ENCODE measurements at regions not wholly inside any gene's neighbourhood (a gene's known extent, or its start where the extent isn't known, plus 50 kb on each side); places are given as distances from the start of the nearest gene placed in this dataset.

GRCh38 chr6:6960571-6961251, 147.1 kb upstream of the RREB1 start:
- TF ChIP-seq GATA2 (IDR thresholded peaks at IDR 0.05; ENCODE audit: insufficient read depth, insufficient read length, low read depth, low read length) = no peak
- no peak for TF ChIP-seq POLR2AphosphoS5 (IDR thresholded peaks at IDR 0.05; ENCODE audit: insufficient read depth, low read depth, low read length)
- TF ChIP-seq FOS (IDR thresholded peaks at IDR 0.05; ENCODE audit: borderline replicate concordance, insufficient read depth, low read length) = no peak
- no peak for TF ChIP-seq POLR2A (IDR thresholded peaks at IDR 0.05; ENCODE audit: low read depth, low read length)
- no peak for TF ChIP-seq JUN (IDR thresholded peaks at IDR 0.05; ENCODE audit: borderline replicate concordance, insufficient read depth, insufficient read length, low read depth)
- no peak for TF ChIP-seq CTCF (IDR thresholded peaks at IDR 0.05; ENCODE audit: extremely low read depth in 1 of 2, insufficient read depth in 1 of 2, low read depth in 1 of 2, low read length in 2 of 2)
- TF ChIP-seq, protein P1, sequence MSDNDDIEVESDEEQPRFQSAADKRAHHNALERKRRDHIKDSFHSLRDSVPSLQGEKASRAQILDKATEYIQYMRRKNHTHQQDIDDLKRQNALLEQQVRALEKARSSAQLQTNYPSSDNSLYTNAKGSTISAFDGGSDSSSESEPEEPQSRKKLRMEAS (IDR thresholded peaks at IDR 0.05; ENCODE audit: insufficient read depth, insufficient read length) = no peak
- no peak for TF ChIP-seq MYC (IDR thresholded peaks at IDR 0.05; ENCODE audit: low read depth, low read length)
- TF ChIP-seq EZH2 (IDR thresholded peaks at IDR 0.05; ENCODE audit: borderline replicate concordance, low read depth, low read length, severe bottlenecking) = no peak
- ChIA-PET CTCF (interaction anchor here (1.3 kb wide), 1 partner anchor 11 kb away, joined by 3 read pairs; no protein-coding TSS in a partner anchor), POLR2A (no interaction called here)
- H3K27ac ChIP-seq (ENCODE audit: insufficient read depth, low read depth, low read length) = no peak overlapping the region
- no peaks in the 10 kb centered on the region for H3K27me3 ChIP-seq (ENCODE audit: control insufficient read depth in 2 of 2, insufficient read depth in 2 of 2, low read length in 2 of 2)
- FAIRE-seq (no peak), DNase-seq (ENCODE audit: low read depth, low spot score) (no peak)
- no peaks in the 10 kb centered on the region for H3K9me1 ChIP-seq (replicated peaks; ENCODE audit: control insufficient read depth, extremely low read depth, insufficient read depth, low read length)
- H3K36me3 ChIP-seq (ENCODE audit: control insufficient read depth in 2 of 2, extremely low read depth in 1 of 2, insufficient read depth in 2 of 2, low read length in 2 of 2) = no peaks in the 10 kb centered on the region
- H3K4me3 ChIP-seq (replicated peaks in 1 of 3; ENCODE audit: insufficient read depth in 1 of 3, low read depth in 1 of 3, low read length in 3 of 3) = no peak overlapping the region
- intact Hi-C loops (cut with micrococcal nuclease) (no loop called here), dilution Hi-C loops (cut with MboI; ENCODE audit: extremely low pct_ligation_motif_present, low sequenced_read_pairs) (no loop called here)
- no peaks in the 10 kb centered on the region for H3K4me1 ChIP-seq (ENCODE audit: control insufficient read depth, extremely low read depth, insufficient read depth, low read length)
- no peak overlapping the region for H3K4me2 ChIP-seq (ENCODE audit: insufficient read depth, low read length)
- no peak overlapping the region for H3K9ac ChIP-seq (replicated peaks; ENCODE audit: extremely low read depth, insufficient read depth, low read length)
- no peak overlapping the region for H2AFZ ChIP-seq (ENCODE audit: low read depth, low read length)
- no peaks in the 10 kb centered on the region for H4K20me1 ChIP-seq (replicated peaks; ENCODE audit: control insufficient read depth, extremely low read depth, insufficient read depth, low read length)
- H3K79me2 ChIP-seq (ENCODE audit: control insufficient read depth, insufficient read depth, low read length) = no peaks in the 10 kb centered on the region
- no TSS peak for BruUV-seq (replicated peaks)
- no peaks in the 10 kb centered on the region for H3K9me3 ChIP-seq (replicated peaks; ENCODE audit: control insufficient read depth, insufficient read depth, low read length)
